ENCODE measurements at regions not wholly inside any gene's neighbourhood (a gene's known extent, or its start where the extent isn't known, plus 50 kb on each side); places are given as distances from the start of the nearest gene placed in this dataset.

DNA sequence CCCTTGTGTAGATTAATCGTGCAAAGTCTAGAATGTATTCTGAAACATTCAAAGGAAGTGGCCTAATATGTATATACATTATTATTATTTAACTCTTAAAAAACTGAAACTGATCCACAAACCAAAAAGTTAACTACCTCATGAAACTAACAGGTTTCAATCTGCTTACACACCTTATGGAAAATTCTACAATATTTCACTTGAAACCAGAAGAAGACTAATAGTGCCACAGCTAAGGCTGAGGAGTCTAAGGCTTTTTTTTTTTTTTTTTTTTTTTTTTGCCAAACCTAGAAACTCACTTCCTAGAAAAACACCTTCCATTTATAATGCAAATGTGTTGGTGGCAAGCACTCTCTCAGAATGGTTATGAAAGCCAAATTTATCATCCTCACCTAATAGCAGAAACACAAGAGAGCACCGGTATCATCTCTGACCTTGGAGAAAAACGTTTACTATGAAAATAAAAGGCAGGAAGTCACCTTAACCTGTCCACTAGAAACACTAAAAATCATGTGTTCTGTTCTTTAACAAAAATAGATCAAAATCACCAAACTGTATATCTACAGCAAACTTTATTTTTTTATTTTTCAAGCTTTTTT, 586.1 kb downstream of the FRK start:
- ChIA-PET CTCF (ENCODE audit: low intra/inter-chr PET ratio) (no interaction called here), POLR2A (no interaction called here)
- TF ChIP-seq CEBPG (CRISPR knock-in tag; IDR thresholded peaks at IDR 0.05) (no peak), CEBPG (tag; conservative IDR thresholded peaks at IDR 0.05 in 1 of 2, IDR thresholded peaks at IDR 0.05 in 1 of 2) (no peak), RFX5 (IDR thresholded peaks at IDR 0.05; ENCODE audit: low read depth, low read length) (no peak), ZNF134 (CRISPR knock-in tag; conservative IDR thresholded peaks at IDR 0.05) (no peak), ZNF766 (CRISPR knock-in tag; conservative IDR thresholded peaks at IDR 0.05) (no peak)
- Histone ChIP-seq H3K27me3 (ENCODE audit: control insufficient read depth in 2 of 2, insufficient read depth in 2 of 2, low read length in 2 of 2) (no peaks in the 10 kb centered on the region), H3K4me1 (replicated peaks in 1 of 2; ENCODE audit: control insufficient read depth in 2 of 2, insufficient read depth in 2 of 2, low read length in 2 of 2) (no peaks in the 10 kb centered on the region), H3K9me3 (replicated peaks; ENCODE audit: control insufficient read depth, insufficient read depth, low read depth, low read length) (no peaks in the 10 kb centered on the region), H3K4me3 (no peak overlapping the region), H3K4me2 (ENCODE audit: insufficient read depth, low read length) (no peak overlapping the region), H3K9me1 (ENCODE audit: control insufficient read depth, insufficient read depth, low read length) (no peaks in the 10 kb centered on the region), H3K79me2 (ENCODE audit: control insufficient read depth, insufficient read depth, low read length) (no peaks in the 10 kb centered on the region), H3K27ac (ENCODE audit: extremely low read depth, low read depth, low read length) (no peak overlapping the region), H3K36me3 (ENCODE audit: control insufficient read depth, insufficient read depth, low read length) (no peaks in the 10 kb centered on the region), H2AFZ (ENCODE audit: low read depth, low read length) (no peak overlapping the region), H3K9ac (ENCODE audit: insufficient read depth in 1 of 2, low read depth in 2 of 2, low read length in 2 of 2) (no peak overlapping the region), H4K20me1 (replicated peaks; ENCODE audit: control insufficient read depth, insufficient read depth, low read length) (no peaks in the 10 kb centered on the region)
- FAIRE-seq, result no peak
- WGBS (ENCODE audit: insufficient coverage, low coverage, missing lambda C conversion rate), result 2% methylated on average over 3 of the region's 3 CpGs
- in situ Hi-C loops (cut with MboI) (no loop called here), intact Hi-C loops (cut with micrococcal nuclease) (no loop called here)
- BruUV-seq (replicated peaks), result no TSS peak
- no peak for ATAC-seq
- no peak for DNase-seq (ENCODE audit: extremely low read depth in 1 of 4, low spot score in 3 of 4)

GRCh38 chr6:115468272-115469005, 592.3 kb downstream of the FRK start:
- DNase-seq (ENCODE audit: extremely low read depth in 1 of 4, low spot score in 3 of 4) (no peak), ATAC-seq (no peak), FAIRE-seq (no peak)
- 0% methylated on average over 6 of the region's 6 CpGs for WGBS (ENCODE audit: insufficient coverage, low coverage, missing lambda C conversion rate)
- H3K4me2 ChIP-seq (ENCODE audit: insufficient read depth, low read length), result no peak overlapping the region
- no peaks in the 10 kb centered on the region for H3K79me2 ChIP-seq (ENCODE audit: control insufficient read depth, insufficient read depth, low read length)
- in situ Hi-C loops (cut with MboI), result no loop called here
- H3K4me3 ChIP-seq, result no peak overlapping the region
- H3K36me3 ChIP-seq (ENCODE audit: control insufficient read depth, insufficient read depth, low read length), result no peaks in the 10 kb centered on the region
- no peak overlapping the region for H3K27ac ChIP-seq (ENCODE audit: extremely low read depth, low read depth, low read length)
- no peaks in the 10 kb centered on the region for H3K9me3 ChIP-seq (replicated peaks; ENCODE audit: control insufficient read depth, insufficient read depth, low read depth, low read length)
- no peaks in the 10 kb centered on the region for H3K27me3 ChIP-seq (ENCODE audit: control insufficient read depth in 2 of 2, insufficient read depth in 2 of 2, low read length in 2 of 2)
- intact Hi-C loops (cut with micrococcal nuclease), result no loop called here
- H3K9ac ChIP-seq (ENCODE audit: insufficient read depth in 1 of 2, low read depth in 2 of 2, low read length in 2 of 2), result no peak overlapping the region
- POLR2A ChIA-PET, result no interaction called here
- BruUV-seq (replicated peaks), result no TSS peak
- no peaks in the 10 kb centered on the region for H4K20me1 ChIP-seq (replicated peaks; ENCODE audit: control insufficient read depth, insufficient read depth, low read length)
- CTCF ChIA-PET (ENCODE audit: low intra/inter-chr PET ratio), result no interaction called here
- no peaks in the 10 kb centered on the region for H3K9me1 ChIP-seq (ENCODE audit: control insufficient read depth, insufficient read depth, low read length)
- H3K4me1 ChIP-seq (replicated peaks in 1 of 2; ENCODE audit: control insufficient read depth in 2 of 2, insufficient read depth in 2 of 2, low read length in 2 of 2), result no peaks in the 10 kb centered on the region
- no peak overlapping the region for H2AFZ ChIP-seq (ENCODE audit: low read depth, low read length)
- TF ChIP-seq HDAC8 (tag; IDR thresholded peaks at IDR 0.05) (no peak), PYGO2 (tag; IDR thresholded peaks at IDR 0.05) (no peak), GATAD2B (IDR thresholded peaks at IDR 0.05; ENCODE audit: borderline replicate concordance) (no peak), ZNF778 (CRISPR knock-in tag; IDR thresholded peaks at IDR 0.05) (no peak), FOXA1 (IDR thresholded peaks at IDR 0.05; ENCODE audit: borderline replicate concordance) (no peak), HMG20A (CRISPR knock-in tag; conservative IDR thresholded peaks at IDR 0.05) (no peak), TFAM (CRISPR knock-in tag; conservative IDR thresholded peaks at IDR 0.05) (no peak), ADNP (tag; IDR thresholded peaks at IDR 0.05) (no peak), ATF1 (CRISPR knock-in tag; IDR thresholded peaks at IDR 0.05) (no peak), ATF1 (tag; IDR thresholded peaks at IDR 0.05) (no peak), HDAC1 (IDR thresholded peaks at IDR 0.05) (no peak), EGR1 (conservative IDR thresholded peaks at IDR 0.05) (no peak), NFIX (CRISPR knock-in tag; IDR thresholded peaks at IDR 0.05; ENCODE audit: low read depth) (no peak), SRSF7 (optimal IDR thresholded peaks at IDR 0.05; ENCODE audit: low read depth, low read length) (no peak), IRF2 (CRISPR knock-in tag; IDR thresholded peaks at IDR 0.05) (no peak)

Data from K562 (cell line).